Prostate gland (tissue), 2 donors: ENCODE measurements at regions not wholly inside any gene's neighbourhood (a gene's known extent, or its start where the extent isn't known, plus 50 kb on each side); places are given as distances from the start of the nearest gene placed in this dataset.

ENCODE experiments used
- DNase-seq: peaks from one replicate; pipeline ENCODE4 v3.0.0-alpha.2; 2019; ENCODE audit warnings: low spot score
- H3K27ac ChIP-seq, 2 donors: fragments of 200-600 bp; sonication (generic); 2 replicates each; pipeline ENCODE4 v1.5.1; 2017 to 2019
- H3K27me3 ChIP-seq: fragments of 200-600 bp; sonication (generic); replicated peaks from 2 replicates; pipeline ENCODE4 v1.5.1; 2019; ENCODE audit not compliant: insufficient read depth
- H3K36me3 ChIP-seq, 2 donors: fragments of 200-600 bp; sonication (generic); 1 replicate in 1 of 2; 2 replicates in 1 of 2; pipeline versions ENCODE4 v1.5.1 to v1.8.1; 2017 to 2019
- H3K4me1 ChIP-seq: fragments of 200-600 bp; sonication (generic); replicated peaks from 2 replicates; pipeline ENCODE4 v1.5.1; 2019
- H3K4me3 ChIP-seq, 2 donors: fragments of 200-600 bp; sonication (generic); 2 replicates each; pipeline ENCODE4 v1.5.1; 2017 to 2019
- H3K9me3 ChIP-seq: fragments of 200-600 bp; sonication (generic); 2 replicates; pipeline ENCODE4 v1.5.1; 2017
- POLR2A ChIP-seq: fragments of 450-650 bp; IDR thresholded peaks from one replicate; pipeline ENCODE4 v1.6.1; 2016; ENCODE audit warnings: antibody characterized with exemption, mild to moderate bottlenecking
- POLR2AphosphoS5 ChIP-seq: sonication (generic); formaldehyde crosslinking; IDR thresholded peaks from one replicate; pipeline ENCODE4 v1.6.1; 2017; ENCODE audit warnings: antibody characterized with exemption
- WGBS: methylation state at CpG from one replicate; pipeline ENCODE4 v1.1.5; 2018; 5-methylcytosine and 5-hydroxymethylcytosine counted together
- intact Hi-C: fragments of 100-400 bp; cut with DNase I; formaldehyde crosslinking; loops from one replicate; pipeline ENCODE4 v1.14.2; 2022
- TF ChIP-seq, protein P1 (sequence below), 4 experiments: fragments of 200-600 bp in 2 of 4; fragments of 450-650 bp in 2 of 4; sonication (generic) in 2 of 4; IDR thresholded peaks; 1 replicate in 3 of 4; 2 replicates in 1 of 4; pipeline ENCODE4 v1.5.1; 2016 to 2019; ENCODE audit warnings: antibody characterized with exemption in 4 of 4, mild to moderate bottlenecking in 2 of 4, moderate library complexity in 2 of 4

DNA sequence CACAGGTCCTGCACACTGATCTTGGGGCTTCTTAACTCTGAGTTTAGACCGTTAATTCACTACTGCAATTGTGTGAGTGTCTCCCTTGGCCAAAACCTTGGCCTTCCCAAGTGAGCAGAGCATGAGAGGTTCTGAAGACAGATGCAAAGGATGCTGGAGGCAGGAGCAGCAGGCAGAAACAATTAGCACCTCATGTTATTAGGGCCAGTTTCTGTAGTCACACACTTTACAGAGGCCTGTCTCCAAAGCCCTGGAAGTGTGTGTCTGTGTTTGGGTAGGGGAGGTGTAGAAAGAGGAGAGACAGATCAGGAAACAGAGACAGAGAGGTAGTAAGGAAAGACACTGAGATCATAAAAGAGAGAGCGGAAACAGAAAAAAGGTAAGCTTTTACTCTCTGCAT, 533.8 kb downstream of the TMEM182 start:
- WGBS, result 73% methylated on average over 2 of the region's 2 CpGs
- Histone ChIP-seq H3K27me3 (no peaks in the 10 kb centered on the region), H3K9me3 (no peaks in the 10 kb centered on the region), H3K4me1 (no peaks in the 10 kb centered on the region), H3K4me3 (no peak overlapping the region), H3K27ac (no peak overlapping the region), H3K36me3 (no peaks in the 10 kb centered on the region)
- TF ChIP-seq POLR2A (no peak), POLR2AphosphoS5 (no peak)
- TF ChIP-seq, protein P1, sequence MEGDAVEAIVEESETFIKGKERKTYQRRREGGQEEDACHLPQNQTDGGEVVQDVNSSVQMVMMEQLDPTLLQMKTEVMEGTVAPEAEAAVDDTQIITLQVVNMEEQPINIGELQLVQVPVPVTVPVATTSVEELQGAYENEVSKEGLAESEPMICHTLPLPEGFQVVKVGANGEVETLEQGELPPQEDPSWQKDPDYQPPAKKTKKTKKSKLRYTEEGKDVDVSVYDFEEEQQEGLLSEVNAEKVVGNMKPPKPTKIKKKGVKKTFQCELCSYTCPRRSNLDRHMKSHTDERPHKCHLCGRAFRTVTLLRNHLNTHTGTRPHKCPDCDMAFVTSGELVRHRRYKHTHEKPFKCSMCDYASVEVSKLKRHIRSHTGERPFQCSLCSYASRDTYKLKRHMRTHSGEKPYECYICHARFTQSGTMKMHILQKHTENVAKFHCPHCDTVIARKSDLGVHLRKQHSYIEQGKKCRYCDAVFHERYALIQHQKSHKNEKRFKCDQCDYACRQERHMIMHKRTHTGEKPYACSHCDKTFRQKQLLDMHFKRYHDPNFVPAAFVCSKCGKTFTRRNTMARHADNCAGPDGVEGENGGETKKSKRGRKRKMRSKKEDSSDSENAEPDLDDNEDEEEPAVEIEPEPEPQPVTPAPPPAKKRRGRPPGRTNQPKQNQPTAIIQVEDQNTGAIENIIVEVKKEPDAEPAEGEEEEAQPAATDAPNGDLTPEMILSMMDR (IDR thresholded peaks at IDR 0.05), result no peak
- DNase-seq, result no peak
- intact Hi-C loops, result no loop called here

GRCh38 chr2:103324671-103325070, 562.8 kb downstream of the TMEM182 start:
- no peak overlapping the region for H3K27ac ChIP-seq
- H3K27me3 ChIP-seq, result no peaks in the 10 kb centered on the region
- no peaks in the 10 kb centered on the region for H3K36me3 ChIP-seq
- no peaks in the 10 kb centered on the region for H3K9me3 ChIP-seq
- H3K4me1 ChIP-seq, result no peaks in the 10 kb centered on the region
- 87% methylated on average over 2 of the region's 2 CpGs for WGBS
- intact Hi-C loops, result no loop called here
- no peak for DNase-seq
- no peak overlapping the region for H3K4me3 ChIP-seq
- TF ChIP-seq POLR2A (no peak), POLR2AphosphoS5 (no peak)
- TF ChIP-seq, protein P1 (IDR thresholded peaks at IDR 0.05), result no peak

DNA sequence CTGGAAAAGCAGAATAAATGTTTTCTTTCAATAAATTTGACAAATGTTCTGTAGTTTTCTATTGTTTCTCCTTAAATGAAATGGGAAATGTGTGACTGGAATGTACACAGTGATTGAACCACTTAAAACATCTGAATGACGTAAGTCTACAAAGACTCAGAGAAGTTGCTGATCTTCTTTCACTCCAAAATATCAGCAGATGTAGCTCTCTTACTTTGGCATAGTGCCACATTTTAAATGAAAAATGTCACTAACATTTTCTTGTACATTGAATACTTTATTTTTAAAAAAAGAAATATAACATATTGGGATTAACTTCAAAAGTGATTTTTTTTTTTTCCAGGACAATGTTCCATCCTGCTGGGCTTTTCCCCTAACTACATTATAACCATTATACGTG, 565.6 kb downstream of the TMEM182 start:
- TF ChIP-seq POLR2AphosphoS5 (no peak), POLR2A (no peak)
- TF ChIP-seq, protein P1 (IDR thresholded peaks at IDR 0.05), result no peak
- no peak for DNase-seq
- no peaks in the 10 kb centered on the region for H3K4me1 ChIP-seq
- intact Hi-C loops, result no loop called here
- H3K4me3 ChIP-seq, result no peak overlapping the region
- 73% methylated on average over 2 of the region's 2 CpGs for WGBS
- no peaks in the 10 kb centered on the region for H3K36me3 ChIP-seq
- no peak overlapping the region for H3K27ac ChIP-seq
- H3K27me3 ChIP-seq, result no peaks in the 10 kb centered on the region
- H3K9me3 ChIP-seq, result no peaks in the 10 kb centered on the region

DNA sequence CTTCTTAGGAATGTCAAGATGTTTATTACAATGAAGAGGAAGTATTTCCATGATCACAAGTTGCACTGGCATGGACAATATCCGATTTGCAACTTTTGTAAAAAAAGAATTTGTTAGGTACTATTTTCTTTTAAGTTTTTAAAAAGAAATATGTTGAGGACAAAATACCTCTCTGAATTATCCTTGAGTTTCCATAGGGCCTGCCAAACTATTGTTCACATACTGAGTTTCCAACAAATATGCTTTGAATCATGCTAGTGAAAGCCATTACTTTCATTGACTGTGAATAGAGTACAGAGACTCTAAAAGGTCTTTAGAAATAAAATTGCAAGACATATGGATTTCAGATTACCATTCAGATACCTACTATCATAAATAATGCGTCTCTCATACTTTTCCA, 566.1 kb downstream of the TMEM182 start:
- Histone ChIP-seq H3K9me3 (no peaks in the 10 kb centered on the region), H3K4me1 (no peaks in the 10 kb centered on the region), H3K27me3 (no peaks in the 10 kb centered on the region), H3K27ac (no peak overlapping the region), H3K4me3 (no peak overlapping the region), H3K36me3 (no peaks in the 10 kb centered on the region)
- WGBS, result 91% methylated on average over 2 of the region's 2 CpGs
- TF ChIP-seq, protein P1 (IDR thresholded peaks at IDR 0.05), result no peak
- TF ChIP-seq POLR2A, result no peak
- no peak for TF ChIP-seq POLR2AphosphoS5
- DNase-seq, result no peak
- intact Hi-C loops, result no loop called here

DNA sequence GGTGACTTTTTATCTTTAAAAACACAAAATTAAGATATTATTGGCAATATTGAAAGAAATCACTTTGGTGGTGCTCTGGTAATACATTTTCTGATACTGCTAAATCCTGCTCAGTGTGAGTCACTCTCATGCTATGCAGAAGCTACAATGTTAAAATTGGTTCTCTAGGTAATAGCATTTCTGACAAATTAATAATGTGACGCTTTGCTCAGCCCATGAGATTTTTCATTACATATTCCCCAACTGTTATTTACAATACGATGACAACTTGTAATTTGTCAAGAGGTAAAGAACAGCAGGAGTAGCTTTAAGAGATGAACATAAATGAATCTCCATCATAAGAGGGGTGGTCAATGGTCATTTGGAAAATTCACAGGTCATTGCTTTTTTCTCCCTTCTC, 573.6 kb downstream of the TMEM182 start:
- H3K27me3 ChIP-seq, result no peaks in the 10 kb centered on the region

More for the DNA sequence above, 573.6 kb downstream of the TMEM182 start:
- 89% methylated on average over 2 of the region's 2 CpGs for WGBS
- DNase-seq, result no peak
- TF ChIP-seq POLR2AphosphoS5 (no peak), POLR2A (no peak)
- TF ChIP-seq, protein P1 (IDR thresholded peaks at IDR 0.05), result no peak
- Histone ChIP-seq H3K4me3 (no peak overlapping the region), H3K4me1 (no peaks in the 10 kb centered on the region), H3K36me3 (no peaks in the 10 kb centered on the region), H3K9me3 (no peaks in the 10 kb centered on the region), H3K27ac (no peak overlapping the region)
- intact Hi-C loops, result no loop called here
